GM18517 (cell line): ENCODE measurements at regions not wholly inside any gene's neighbourhood (a gene's known extent, or its start where the extent isn't known, plus 50 kb on each side); places are given as distances from the start of the nearest gene placed in this dataset.

Experiments
- ATAC-seq: cut with Tn5 transposase; IDR thresholded peaks from one replicate; pipeline ENCODE4 v1.9.1; 2021; ENCODE audit warnings: mild to moderate bottlenecking, moderate library complexity; ENCODE audit not compliant: unreplicated experiment

DNA sequence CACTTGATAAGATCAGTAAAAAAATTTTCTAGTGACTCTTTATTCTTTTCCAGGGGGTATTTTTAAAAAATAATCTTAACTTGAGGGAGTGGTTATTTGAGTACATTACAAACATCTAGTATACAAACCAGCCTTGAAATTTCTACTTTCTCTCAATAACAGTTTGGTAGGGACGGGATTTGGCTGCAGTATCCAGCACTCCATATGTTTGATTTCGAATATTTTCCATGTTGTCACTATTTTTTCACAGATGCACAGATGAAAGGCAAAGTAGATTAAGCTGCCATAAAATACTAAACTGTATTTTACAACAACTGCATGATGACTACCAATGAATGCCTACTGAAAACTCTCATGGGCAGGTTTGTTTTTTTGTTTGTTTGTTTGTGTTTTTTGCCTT lies 225.0 kb downstream of the COX7B2 start:
- ATAC-seq, result no peak

GRCh38 chr4:46676364-46676763 lies 232.7 kb downstream of the COX7B2 start:
- ATAC-seq, result no peak

GRCh38 chr4:46674326-46674725 lies 234.7 kb downstream of the COX7B2 start:
- no peak for ATAC-seq

- no peak for ATAC-seq
Measured at GRCh38 chr4:46667790-46668189, 241.3 kb downstream of the COX7B2 start.

DNA sequence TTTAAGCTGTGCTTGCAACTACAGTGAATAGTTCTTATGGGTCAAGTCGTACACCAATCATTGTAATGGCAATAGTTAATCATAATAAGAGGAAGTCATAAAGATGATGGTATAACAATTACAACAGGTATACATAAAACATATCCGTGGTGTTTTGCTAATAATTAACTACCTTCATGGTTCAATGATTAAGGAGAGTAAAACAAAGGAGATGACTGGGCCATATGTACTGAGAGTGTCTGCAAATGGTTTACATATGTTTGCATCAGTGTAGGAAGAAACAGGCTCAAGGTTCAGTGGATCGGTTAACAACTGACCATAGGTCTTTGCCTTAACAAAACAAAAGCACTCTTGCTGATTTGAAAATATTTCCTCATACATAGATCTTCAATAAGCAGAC lies 253.0 kb downstream of the COX7B2 start:
- no peak for ATAC-seq

DNA sequence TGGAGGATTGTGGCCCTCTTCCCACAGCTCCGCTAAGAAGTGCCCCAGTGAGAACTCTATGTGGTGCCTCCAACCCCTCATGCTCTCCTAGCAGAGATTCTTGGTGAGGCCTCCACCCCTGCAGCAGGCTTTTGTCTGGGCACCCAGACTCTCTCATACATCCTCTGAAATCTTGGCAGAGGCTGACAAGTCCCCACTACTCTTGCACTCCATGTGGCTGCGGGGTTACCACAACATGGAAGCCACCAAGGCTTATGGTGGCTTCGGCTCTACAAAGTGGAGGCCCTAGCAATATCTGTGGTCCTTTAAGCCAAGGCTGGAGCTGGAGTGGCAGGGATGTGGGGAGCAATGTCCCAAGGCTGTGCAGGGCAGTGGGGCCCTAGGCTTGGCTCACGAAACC lies 255.2 kb downstream of the COX7B2 start:
- ATAC-seq, result no peak

DNA sequence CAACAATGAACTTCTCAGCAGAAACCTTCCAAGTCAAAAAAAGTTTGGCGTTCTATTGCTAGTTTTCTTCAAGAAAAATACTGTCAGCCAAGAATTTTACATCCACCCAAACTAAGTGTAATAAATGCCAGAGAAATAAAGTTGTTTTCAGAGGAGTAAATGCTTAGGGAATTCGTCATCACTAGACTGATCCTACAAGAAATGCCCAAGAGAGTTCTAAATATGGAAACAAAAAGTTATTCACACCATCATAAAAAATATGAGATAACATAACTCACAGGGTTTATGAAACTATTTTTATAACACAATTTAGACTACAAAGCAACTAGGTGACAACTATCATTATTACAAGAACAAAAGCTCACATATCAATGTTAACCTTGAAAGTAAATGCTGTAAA lies 259.5 kb upstream of the GABRA2 start:
- ATAC-seq, result no peak

GRCh38 chr4:46648088-46648744 lies 258.3 kb upstream of the GABRA2 start:
- peak; percentile 88 for ATAC-seq

- ATAC-seq, result no peak
Measured at GRCh38 chr4:46645126-46645525, 255.2 kb upstream of the GABRA2 start.
